Endothelial cell (in vitro differentiated cells): ENCODE measurements at regions not wholly inside any gene's neighbourhood (a gene's known extent, or its start where the extent isn't known, plus 50 kb on each side); places are given as distances from the start of the nearest gene placed in this dataset.
"Not testable (repeated sequence)": the region's sequence is repeated elsewhere in the genome, so short reads cannot be mapped to it uniquely, and the experiment has no call there.

ENCODE experiments used
- DNase-seq: peaks from one replicate; pipeline ENCODE4 v3.0.0; 2021; ENCODE audit warnings: low spot score
- H3K27ac Mint-ChIP-seq: one replicate; pipeline ENCODE4 v1.8.0; 2021; ENCODE audit warnings: mixed read lengths, inconsistent platforms; ENCODE audit not compliant: unreplicated experiment
- H3K27me3 Mint-ChIP-seq: one replicate; pipeline ENCODE4 v1.8.0; 2021; ENCODE audit warnings: mild to moderate bottlenecking, moderate library complexity, mixed read lengths, inconsistent platforms; ENCODE audit not compliant: unreplicated experiment
- H3K36me3 Mint-ChIP-seq: one replicate; pipeline ENCODE4 v1.8.0; 2021; ENCODE audit warnings: mild to moderate bottlenecking, low read depth, mixed read lengths, inconsistent platforms; ENCODE audit not compliant: unreplicated experiment
- H3K4me1 Mint-ChIP-seq: one replicate; pipeline ENCODE4 v1.8.0; 2021; ENCODE audit warnings: mild to moderate bottlenecking, mixed read lengths, inconsistent platforms; ENCODE audit not compliant: unreplicated experiment
- H3K4me3 Mint-ChIP-seq: one replicate; pipeline ENCODE4 v1.8.0; 2021; ENCODE audit warnings: mild to moderate bottlenecking, mixed read lengths, inconsistent platforms; ENCODE audit not compliant: unreplicated experiment
- H3K9me3 Mint-ChIP-seq: one replicate; pipeline ENCODE4 v1.8.0; 2021; ENCODE audit warnings: mixed read lengths, inconsistent platforms; ENCODE audit not compliant: unreplicated experiment
- CTCF ChIP-seq: fragments of 200-600 bp; sonication (generic); IDR thresholded peaks from one replicate; pipeline ENCODE4 v1.5.0; 2021; ENCODE audit warnings: antibody characterized with exemption; ENCODE audit not compliant: unreplicated experiment

GRCh38 chr16:5186381-5186903, 88.8 kb upstream of the EEF2KMT start:
- no peak overlapping the region for H3K27ac Mint-ChIP-seq
- H3K9me3 Mint-ChIP-seq, result no peaks in the 10 kb centered on the region
- H3K4me3 Mint-ChIP-seq, result no peak overlapping the region
- TF ChIP-seq CTCF, result no peak
- H3K4me1 Mint-ChIP-seq, result no peaks in the 10 kb centered on the region
- H3K36me3 Mint-ChIP-seq, result no peaks in the 10 kb centered on the region
- no peaks in the 10 kb centered on the region for H3K27me3 Mint-ChIP-seq
- no peak for DNase-seq

GRCh38 chr16:5176505-5176904, 78.9 kb upstream of the EEF2KMT start:
- no peak for DNase-seq
- TF ChIP-seq CTCF, result no peak
- H3K27me3 Mint-ChIP-seq, result no peaks in the 10 kb centered on the region
- no peaks in the 10 kb centered on the region for H3K9me3 Mint-ChIP-seq
- no peak overlapping the region for H3K4me3 Mint-ChIP-seq
- H3K4me1 Mint-ChIP-seq, result no peaks in the 10 kb centered on the region
- H3K36me3 Mint-ChIP-seq, result no peaks in the 10 kb centered on the region
- no peak overlapping the region for H3K27ac Mint-ChIP-seq

GRCh38 chr16:5175266-5175665, 77.7 kb upstream of the EEF2KMT start:
- Mint-ChIP-seq H3K36me3 (no peaks in the 10 kb centered on the region), H3K27me3 (no peaks in the 10 kb centered on the region), H3K4me1 (no peaks in the 10 kb centered on the region), H3K27ac (no peak overlapping the region), H3K9me3 (no peaks in the 10 kb centered on the region), H3K4me3 (no peak overlapping the region)
- no peak for TF ChIP-seq CTCF
- DNase-seq, result no peak

GRCh38 chr16:5166486-5166885, 68.9 kb upstream of the EEF2KMT start:
- H3K4me1 Mint-ChIP-seq, result no peaks in the 10 kb centered on the region
- H3K36me3 Mint-ChIP-seq, result no peaks in the 10 kb centered on the region
- H3K27me3 Mint-ChIP-seq, result no peaks in the 10 kb centered on the region
- TF ChIP-seq CTCF, result no peak
- H3K27ac Mint-ChIP-seq, result no peak overlapping the region
- no peak overlapping the region for H3K4me3 Mint-ChIP-seq
- H3K9me3 Mint-ChIP-seq, result peaks cover 6% of the 10 kb centered on the region
- DNase-seq, result no peak

GRCh38 chr16:5165429-5165828, 67.8 kb upstream of the EEF2KMT start:
- H3K4me3 Mint-ChIP-seq, H3K36me3 Mint-ChIP-seq, H3K27me3 Mint-ChIP-seq, H3K4me1 Mint-ChIP-seq, H3K9me3 Mint-ChIP-seq, H3K27ac Mint-ChIP-seq, DNase-seq: not testable (repeated sequence)

GRCh38 chr16:5162801-5163200, 65.2 kb upstream of the EEF2KMT start:
- not testable (repeated sequence) for H3K27me3 Mint-ChIP-seq, DNase-seq, H3K9me3 Mint-ChIP-seq, H3K4me1 Mint-ChIP-seq, H3K4me3 Mint-ChIP-seq, H3K36me3 Mint-ChIP-seq, H3K27ac Mint-ChIP-seq

GRCh38 chr16:5161888-5162287, 64.3 kb upstream of the EEF2KMT start:
- not testable (repeated sequence) for DNase-seq, H3K27me3 Mint-ChIP-seq, H3K36me3 Mint-ChIP-seq, H3K27ac Mint-ChIP-seq, H3K4me1 Mint-ChIP-seq, H3K9me3 Mint-ChIP-seq, H3K4me3 Mint-ChIP-seq

GRCh38 chr16:5160010-5160409, 62.4 kb upstream of the EEF2KMT start:
- not testable (repeated sequence) for H3K4me1 Mint-ChIP-seq, H3K4me3 Mint-ChIP-seq, H3K36me3 Mint-ChIP-seq, H3K27me3 Mint-ChIP-seq, H3K27ac Mint-ChIP-seq, DNase-seq, H3K9me3 Mint-ChIP-seq

- H3K9me3 Mint-ChIP-seq, DNase-seq, H3K4me1 Mint-ChIP-seq, H3K27ac Mint-ChIP-seq, H3K36me3 Mint-ChIP-seq, H3K27me3 Mint-ChIP-seq, H3K4me3 Mint-ChIP-seq: not testable (repeated sequence)
Measured at GRCh38 chr16:5159537-5159936, 61.9 kb upstream of the EEF2KMT start.
